Colonic mucosa (tissue), 4 donors: ENCODE measurements at regions not wholly inside any gene's neighbourhood (a gene's known extent, or its start where the extent isn't known, plus 50 kb on each side); places are given as distances from the start of the nearest gene placed in this dataset.

Experiments used
- DNase-seq: peaks from one replicate; pipeline ENCODE4 v3.0.0-alpha.2; 2020
- H3K27ac ChIP-seq: fragments of 200-600 bp; one replicate; pipeline ENCODE4 v1.8.0; 2021
- H3K27me3 ChIP-seq: fragments of 200-600 bp; one replicate; pipeline ENCODE4 v1.8.0; 2021
- H3K36me3 ChIP-seq: fragments of 200-600 bp; one replicate; pipeline ENCODE4 v1.8.0; 2021
- H3K4me1 ChIP-seq: fragments of 200-600 bp; one replicate; pipeline ENCODE4 v1.8.0; 2021; ENCODE audit warnings: mild to moderate bottlenecking
- H3K4me3 ChIP-seq: fragments of 200-600 bp; one replicate; pipeline ENCODE4 v1.8.0; 2021
- H3K9ac ChIP-seq, 2 donors: one replicate each; pipeline ENCODE4 v1.7.0; 2013; ENCODE audit warnings: control low read depth in 2 of 2, low read depth in 2 of 2, low read length in 2 of 2
- H3K9me3 ChIP-seq: fragments of 200-600 bp; one replicate; pipeline ENCODE4 v1.8.0; 2021
- intact Hi-C: fragments of 100-400 bp; cut with DNase I; formaldehyde crosslinking; loops from one replicate; pipeline ENCODE4 v1.14.1; 2022
- TF ChIP-seq, protein P1 (sequence below): fragments of 200-600 bp; IDR thresholded peaks from one replicate; pipeline ENCODE4 v1.8.0; 2022; ENCODE audit warnings: antibody characterized with exemption, mild to moderate bottlenecking
- donor health status: healthy.
- donor health status: DM: no; HTN: no; CAD: no.
- donor health status: DM: no; HTN: no; CAD: no.

- Histone ChIP-seq H3K27ac (no peak overlapping the region), H3K36me3 (no peaks in the 10 kb centered on the region)
These were observed 964.9 kb downstream of the REEP3 start for GRCh38 chr10:64486149-64486548.

GRCh38 chr10:64486901-64487300 is 965.7 kb downstream of the REEP3 start:
- Histone ChIP-seq H3K36me3 (no peaks in the 10 kb centered on the region), H3K9me3 (no peaks in the 10 kb centered on the region), H3K4me1 (no peaks in the 10 kb centered on the region), H3K27ac (no peak overlapping the region), H3K27me3 (no peaks in the 10 kb centered on the region), H3K9ac (no peak overlapping the region), H3K4me3 (no peak overlapping the region)
- TF ChIP-seq, protein P1, sequence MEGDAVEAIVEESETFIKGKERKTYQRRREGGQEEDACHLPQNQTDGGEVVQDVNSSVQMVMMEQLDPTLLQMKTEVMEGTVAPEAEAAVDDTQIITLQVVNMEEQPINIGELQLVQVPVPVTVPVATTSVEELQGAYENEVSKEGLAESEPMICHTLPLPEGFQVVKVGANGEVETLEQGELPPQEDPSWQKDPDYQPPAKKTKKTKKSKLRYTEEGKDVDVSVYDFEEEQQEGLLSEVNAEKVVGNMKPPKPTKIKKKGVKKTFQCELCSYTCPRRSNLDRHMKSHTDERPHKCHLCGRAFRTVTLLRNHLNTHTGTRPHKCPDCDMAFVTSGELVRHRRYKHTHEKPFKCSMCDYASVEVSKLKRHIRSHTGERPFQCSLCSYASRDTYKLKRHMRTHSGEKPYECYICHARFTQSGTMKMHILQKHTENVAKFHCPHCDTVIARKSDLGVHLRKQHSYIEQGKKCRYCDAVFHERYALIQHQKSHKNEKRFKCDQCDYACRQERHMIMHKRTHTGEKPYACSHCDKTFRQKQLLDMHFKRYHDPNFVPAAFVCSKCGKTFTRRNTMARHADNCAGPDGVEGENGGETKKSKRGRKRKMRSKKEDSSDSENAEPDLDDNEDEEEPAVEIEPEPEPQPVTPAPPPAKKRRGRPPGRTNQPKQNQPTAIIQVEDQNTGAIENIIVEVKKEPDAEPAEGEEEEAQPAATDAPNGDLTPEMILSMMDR, result no peak
- DNase-seq, result no peak
- intact Hi-C loops, result no loop called here

More at GRCh38 chr10:64486149-64486548, 964.9 kb downstream of the REEP3 start:
- Histone ChIP-seq H3K9ac (no peak overlapping the region), H3K27me3 (no peaks in the 10 kb centered on the region), H3K4me3 (no peak overlapping the region), H3K4me1 (no peaks in the 10 kb centered on the region), H3K9me3 (no peaks in the 10 kb centered on the region)
- TF ChIP-seq, protein P1, result no peak
- intact Hi-C loops, result no loop called here
- no peak for DNase-seq

DNA sequence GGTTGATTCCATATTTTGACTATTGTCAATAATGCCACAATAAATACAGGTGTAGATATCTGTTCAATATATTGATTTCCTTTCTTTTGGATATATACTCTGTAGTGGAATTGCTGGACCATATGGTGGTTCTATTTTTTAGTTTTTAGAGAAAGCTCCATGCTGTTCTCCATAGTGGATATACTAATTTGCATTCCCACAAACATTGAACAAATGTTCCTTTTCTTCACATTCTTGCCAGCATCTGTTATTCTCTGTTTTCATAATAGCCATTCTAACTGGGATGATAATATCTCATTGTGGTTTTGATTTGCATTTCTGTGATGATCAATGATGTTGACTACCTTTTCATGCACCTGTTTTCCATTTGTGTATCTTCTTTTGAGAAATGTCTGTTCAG is 973.7 kb downstream of the REEP3 start:
- Histone ChIP-seq H3K27me3 (no peaks in the 10 kb centered on the region), H3K36me3 (no peaks in the 10 kb centered on the region), H3K4me3 (no peak overlapping the region), H3K9ac (no peak overlapping the region), H3K4me1 (no peaks in the 10 kb centered on the region), H3K9me3 (no peaks in the 10 kb centered on the region), H3K27ac (no peak overlapping the region)
- no peak for DNase-seq
- TF ChIP-seq, protein P1, result no peak
- intact Hi-C loops, result no loop called here

GRCh38 chr10:64497306-64497705 is 976.1 kb downstream of the REEP3 start:
- Histone ChIP-seq H3K27me3 (no peaks in the 10 kb centered on the region), H3K9me3 (no peaks in the 10 kb centered on the region), H3K27ac (no peak overlapping the region), H3K4me3 (no peak overlapping the region), H3K9ac (no peak overlapping the region), H3K4me1 (no peaks in the 10 kb centered on the region), H3K36me3 (no peaks in the 10 kb centered on the region)
- intact Hi-C loops, result no loop called here
- TF ChIP-seq, protein P1, result no peak
- DNase-seq, result no peak

GRCh38 chr10:64501807-64502206 is 980.6 kb downstream of the REEP3 start:
- Histone ChIP-seq H3K9me3 (no peaks in the 10 kb centered on the region), H3K27me3 (no peaks in the 10 kb centered on the region), H3K4me1 (no peaks in the 10 kb centered on the region), H3K27ac (no peak overlapping the region), H3K36me3 (no peaks in the 10 kb centered on the region), H3K9ac (no peak overlapping the region), H3K4me3 (no peak overlapping the region)
- intact Hi-C loops, result no loop called here
- TF ChIP-seq, protein P1, result no peak
- DNase-seq, result no peak

- Histone ChIP-seq H3K4me3 (no peak overlapping the region), H3K36me3 (no peaks in the 10 kb centered on the region), H3K27me3 (no peaks in the 10 kb centered on the region), H3K9me3 (no peaks in the 10 kb centered on the region), H3K9ac (no peak overlapping the region), H3K4me1 (no peaks in the 10 kb centered on the region), H3K27ac (no peak overlapping the region)
- no peak for DNase-seq
- intact Hi-C loops, result no loop called here
- TF ChIP-seq, protein P1, result no peak
These were observed 981.7 kb downstream of the REEP3 start for GRCh38 chr10:64502936-64503335.
